ENCODE measurements at regions not wholly inside any gene's neighbourhood (a gene's known extent, or its start where the extent isn't known, plus 50 kb on each side); places are given as distances from the start of the nearest gene placed in this dataset.

GRCh38 chr15:93362821-93363220 is 273.8 kb upstream of the RGMA start:
- Histone ChIP-seq H3K27ac (no peak overlapping the region), H3K4me3 (no peak overlapping the region), H3K4me1 (no peaks in the 10 kb centered on the region), H3K36me3 (no peaks in the 10 kb centered on the region), H3K9me3 (no peaks in the 10 kb centered on the region), H3K27me3 (no peaks in the 10 kb centered on the region)
- no peak for DNase-seq (ENCODE audit: low spot score in 2 of 2)
- TF ChIP-seq, protein P1, sequence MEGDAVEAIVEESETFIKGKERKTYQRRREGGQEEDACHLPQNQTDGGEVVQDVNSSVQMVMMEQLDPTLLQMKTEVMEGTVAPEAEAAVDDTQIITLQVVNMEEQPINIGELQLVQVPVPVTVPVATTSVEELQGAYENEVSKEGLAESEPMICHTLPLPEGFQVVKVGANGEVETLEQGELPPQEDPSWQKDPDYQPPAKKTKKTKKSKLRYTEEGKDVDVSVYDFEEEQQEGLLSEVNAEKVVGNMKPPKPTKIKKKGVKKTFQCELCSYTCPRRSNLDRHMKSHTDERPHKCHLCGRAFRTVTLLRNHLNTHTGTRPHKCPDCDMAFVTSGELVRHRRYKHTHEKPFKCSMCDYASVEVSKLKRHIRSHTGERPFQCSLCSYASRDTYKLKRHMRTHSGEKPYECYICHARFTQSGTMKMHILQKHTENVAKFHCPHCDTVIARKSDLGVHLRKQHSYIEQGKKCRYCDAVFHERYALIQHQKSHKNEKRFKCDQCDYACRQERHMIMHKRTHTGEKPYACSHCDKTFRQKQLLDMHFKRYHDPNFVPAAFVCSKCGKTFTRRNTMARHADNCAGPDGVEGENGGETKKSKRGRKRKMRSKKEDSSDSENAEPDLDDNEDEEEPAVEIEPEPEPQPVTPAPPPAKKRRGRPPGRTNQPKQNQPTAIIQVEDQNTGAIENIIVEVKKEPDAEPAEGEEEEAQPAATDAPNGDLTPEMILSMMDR (IDR thresholded peaks at IDR 0.05), result no peak
- intact Hi-C loops (cut with DNase I), result no loop called here

GRCh38 chr15:93362203-93362602 is 273.2 kb upstream of the RGMA start:
- no peaks in the 10 kb centered on the region for H3K9me3 ChIP-seq
- TF ChIP-seq, protein P1 (IDR thresholded peaks at IDR 0.05), result no peak
- intact Hi-C loops (cut with DNase I), result no loop called here
- no peaks in the 10 kb centered on the region for H3K4me1 ChIP-seq
- no peak overlapping the region for H3K4me3 ChIP-seq
- no peaks in the 10 kb centered on the region for H3K27me3 ChIP-seq
- DNase-seq (ENCODE audit: low spot score in 2 of 2), result no peak
- H3K36me3 ChIP-seq, result no peaks in the 10 kb centered on the region
- H3K27ac ChIP-seq, result no peak overlapping the region

DNA sequence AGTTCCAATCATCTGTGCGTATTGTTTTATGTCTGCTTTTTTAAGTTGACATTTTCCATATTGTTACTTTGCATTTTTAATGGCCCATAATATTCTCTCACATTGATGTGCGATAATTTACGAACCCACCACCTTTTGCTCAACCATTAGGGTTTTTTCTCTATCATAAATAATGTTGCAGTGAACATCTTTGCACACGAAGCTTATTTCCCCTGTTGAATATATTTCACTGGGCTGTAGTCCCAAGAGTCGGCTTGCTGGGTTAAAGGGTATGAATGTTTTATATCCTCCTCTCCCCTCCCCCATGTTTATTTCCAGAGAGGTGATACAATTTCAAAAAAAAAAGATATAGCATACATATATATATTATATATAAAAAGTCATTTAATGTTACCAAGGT is 272.7 kb upstream of the RGMA start:
- H3K9me3 ChIP-seq, result no peaks in the 10 kb centered on the region
- no peaks in the 10 kb centered on the region for H3K4me1 ChIP-seq
- TF ChIP-seq, protein P1 (IDR thresholded peaks at IDR 0.05), result no peak
- H3K4me3 ChIP-seq, result no peak overlapping the region
- H3K27me3 ChIP-seq, result no peaks in the 10 kb centered on the region
- intact Hi-C loops (cut with DNase I), result no loop called here
- no peak for DNase-seq (ENCODE audit: low spot score in 2 of 2)
- H3K36me3 ChIP-seq, result no peaks in the 10 kb centered on the region
- H3K27ac ChIP-seq, result no peak overlapping the region

GRCh38 chr15:93360976-93361375 is 272.0 kb upstream of the RGMA start:
- H3K27me3 ChIP-seq, result no peaks in the 10 kb centered on the region
- intact Hi-C loops (cut with DNase I), result no loop called here
- H3K27ac ChIP-seq, result no peak overlapping the region
- DNase-seq (ENCODE audit: low spot score in 2 of 2), result no peak
- TF ChIP-seq, protein P1 (IDR thresholded peaks at IDR 0.05), result no peak
- no peaks in the 10 kb centered on the region for H3K36me3 ChIP-seq
- H3K9me3 ChIP-seq, result no peaks in the 10 kb centered on the region
- no peaks in the 10 kb centered on the region for H3K4me1 ChIP-seq
- no peak overlapping the region for H3K4me3 ChIP-seq

- Histone ChIP-seq H3K27ac (no peak overlapping the region), H3K36me3 (no peaks in the 10 kb centered on the region), H3K27me3 (no peaks in the 10 kb centered on the region), H3K9me3 (no peaks in the 10 kb centered on the region), H3K4me1 (no peaks in the 10 kb centered on the region), H3K4me3 (no peak overlapping the region)
- TF ChIP-seq, protein P1 (IDR thresholded peaks at IDR 0.05), result no peak
- no peak for DNase-seq (ENCODE audit: low spot score in 2 of 2)
- intact Hi-C loops (cut with DNase I), result no loop called here
These were observed 271.3 kb upstream of the RGMA start for GRCh38 chr15:93360318-93360717.

DNA sequence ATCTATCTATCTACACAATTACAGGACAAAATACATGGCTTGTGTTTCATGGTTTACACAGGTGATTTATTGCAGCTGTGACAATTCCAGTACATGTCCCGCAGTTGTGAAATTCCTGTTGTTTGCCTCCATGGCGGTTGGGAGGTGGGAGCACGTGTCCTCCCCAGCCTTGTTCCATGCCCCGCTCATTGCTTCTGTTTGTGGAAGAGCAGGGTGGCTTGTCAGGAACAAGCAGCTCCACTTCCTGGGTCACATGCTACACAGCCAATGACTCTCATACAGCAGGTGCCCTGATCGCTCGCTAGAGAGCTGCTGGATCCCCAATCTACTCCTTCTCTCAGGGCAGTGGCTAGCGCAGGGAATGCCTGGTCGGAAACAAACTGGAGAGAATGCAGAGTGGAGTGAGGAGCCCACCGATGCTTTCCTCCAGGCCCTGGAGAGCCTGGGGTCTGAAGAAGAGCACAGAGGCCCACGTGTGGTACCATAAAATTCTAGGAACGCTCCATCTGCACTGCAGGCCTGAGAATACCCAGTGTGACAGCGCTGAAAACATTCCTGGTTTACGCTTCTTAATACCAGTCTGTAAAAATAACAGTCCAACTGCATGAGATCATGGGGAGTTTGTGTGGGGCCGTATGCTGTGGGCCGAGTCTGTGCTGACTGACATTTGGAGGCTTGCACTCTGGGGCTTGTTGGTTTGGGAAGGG is 270.6 kb upstream of the RGMA start:
- H3K27ac ChIP-seq, result no peak overlapping the region
- DNase-seq (ENCODE audit: low spot score in 2 of 2), result no peak
- intact Hi-C loops (cut with DNase I), result no loop called here
- no peak overlapping the region for H3K4me3 ChIP-seq
- no peaks in the 10 kb centered on the region for H3K9me3 ChIP-seq
- no peaks in the 10 kb centered on the region for H3K27me3 ChIP-seq
- TF ChIP-seq, protein P1 (IDR thresholded peaks at IDR 0.05), result no peak
- no peaks in the 10 kb centered on the region for H3K4me1 ChIP-seq
- no peaks in the 10 kb centered on the region for H3K36me3 ChIP-seq

Measured in ascending aorta (tissue), 2 donors.